HG03108 (cell line): ENCODE measurements at regions not wholly inside any gene's neighbourhood (a gene's known extent, or its start where the extent isn't known, plus 50 kb on each side); places are given as distances from the start of the nearest gene placed in this dataset.

ENCODE experiments used
- ATAC-seq: cut with Tn5 transposase; IDR thresholded peaks from one replicate; pipeline ENCODE4 v1.9.1; 2021; ENCODE audit warnings: moderate library complexity; ENCODE audit not compliant: unreplicated experiment

GRCh38 chr5:135220394-135221186, 178.4 kb downstream of the MACROH2A1 start:
- no peak for ATAC-seq

- ATAC-seq: no peak
Observed at GRCh38 chr5:135219868-135220267, 179.2 kb downstream of the MACROH2A1 start.

- no peak for ATAC-seq
Observed at GRCh38 chr5:135218790-135219568, 180.1 kb downstream of the MACROH2A1 start.

- ATAC-seq: no peak
Observed at GRCh38 chr5:135218486-135218755, 180.6 kb downstream of the MACROH2A1 start.

GRCh38 chr5:135217669-135218485, 181.2 kb downstream of the MACROH2A1 start:
- no peak for ATAC-seq

DNA sequence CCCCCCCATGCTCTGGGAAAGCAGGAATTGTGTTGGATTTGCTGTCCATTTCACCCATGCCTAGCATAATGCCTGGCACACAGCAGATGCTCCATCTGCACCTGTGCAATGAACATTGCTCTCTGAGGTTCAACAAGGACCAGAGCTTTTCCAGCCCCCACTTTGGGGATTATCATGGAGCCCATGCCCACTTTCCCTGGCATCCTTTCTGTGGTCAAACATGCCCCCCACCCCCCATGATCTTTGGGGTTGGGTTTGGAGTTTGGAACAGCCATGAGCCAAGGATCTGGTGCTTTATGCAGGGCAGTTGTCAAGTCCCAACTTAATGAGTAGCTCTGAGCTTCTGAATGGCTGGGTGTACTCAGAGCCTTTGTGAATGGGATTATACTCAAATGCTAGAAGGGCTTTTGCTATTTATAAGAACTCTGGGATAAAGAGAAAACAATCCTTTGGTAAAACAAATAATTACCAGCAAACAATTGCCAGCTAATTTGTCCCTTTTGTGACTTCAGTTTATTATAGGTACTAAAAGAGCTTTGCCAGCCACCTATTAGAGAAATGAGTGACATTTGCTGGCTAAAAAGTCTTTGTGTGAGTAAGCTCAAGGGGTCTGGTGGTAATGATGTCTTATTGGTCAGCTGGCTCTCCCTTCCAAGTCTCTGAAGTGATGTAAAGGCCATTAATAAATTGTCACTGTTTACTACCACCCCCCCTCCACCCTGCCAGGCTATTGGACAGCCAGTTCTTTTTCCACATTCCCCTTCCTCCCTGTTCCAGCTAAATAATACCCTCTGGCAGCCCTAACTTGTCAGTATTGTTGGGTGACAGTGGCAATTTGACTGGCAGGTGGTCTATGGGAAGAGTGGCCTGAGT, 182.3 kb downstream of the MACROH2A1 start:
- no peak for ATAC-seq

GRCh38 chr5:135215617-135216470, 181.8 kb upstream of the PITX1 start:
- no peak for ATAC-seq

- ATAC-seq: no peak
Observed at GRCh38 chr5:135214897-135215616, 181.0 kb upstream of the PITX1 start.

- ATAC-seq: no peak
Observed at GRCh38 chr5:135213466-135214239, 179.6 kb upstream of the PITX1 start.

- no peak for ATAC-seq
Observed at GRCh38 chr5:135213027-135213386, 179.0 kb upstream of the PITX1 start.

DNA sequence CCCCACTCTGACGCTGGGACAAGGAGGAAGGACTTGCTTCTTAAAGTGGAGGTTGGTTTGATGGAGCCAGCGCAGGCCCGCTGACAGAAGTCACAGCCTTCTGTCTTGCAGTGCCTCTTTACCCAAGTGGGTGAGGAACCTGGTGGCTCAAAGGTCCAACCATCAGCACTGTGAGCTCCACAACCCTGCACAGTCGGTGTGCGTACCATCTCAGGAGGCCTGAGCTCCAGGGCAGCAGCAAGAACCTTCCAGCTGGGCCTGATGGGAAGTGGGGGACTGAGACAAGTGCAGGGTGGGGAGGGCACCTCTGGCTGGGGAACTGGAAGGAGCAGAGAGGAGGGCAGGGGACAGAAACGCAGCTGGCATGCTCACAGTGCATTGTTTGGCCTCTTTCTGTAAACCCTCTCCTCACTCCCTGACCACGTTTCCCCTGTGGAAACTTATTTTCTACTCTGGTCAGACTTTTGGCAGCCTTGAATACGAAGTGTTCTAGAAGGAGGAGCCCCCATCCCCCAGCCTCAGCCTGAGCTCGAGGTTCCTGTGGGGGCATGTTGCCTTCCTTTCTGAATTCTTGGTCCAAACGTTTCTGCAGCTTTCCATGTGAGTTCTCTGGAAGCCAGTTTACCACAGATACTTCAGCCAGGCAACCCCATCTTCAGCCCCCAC, 178.5 kb upstream of the PITX1 start:
- ATAC-seq: no peak

DNA sequence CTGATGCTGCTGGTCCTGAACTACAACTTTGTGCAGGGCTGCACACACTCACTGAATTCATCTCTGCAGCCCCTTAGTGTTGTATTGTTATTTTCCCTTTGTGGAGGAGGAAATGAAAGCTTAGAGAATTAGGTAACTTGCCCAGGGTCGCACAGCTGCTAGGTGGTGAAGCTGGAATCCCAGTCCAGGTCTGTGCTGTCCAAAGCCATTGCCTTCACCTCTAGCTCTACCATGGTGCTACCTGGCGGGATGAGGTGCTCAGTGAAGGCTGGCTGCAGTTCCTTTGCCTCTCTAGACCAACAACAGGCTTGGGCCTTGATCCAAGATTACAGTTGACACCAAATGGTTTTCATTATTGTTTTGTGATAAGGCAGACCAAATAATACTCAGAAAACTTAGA, 177.8 kb upstream of the PITX1 start:
- ATAC-seq: no peak

DNA sequence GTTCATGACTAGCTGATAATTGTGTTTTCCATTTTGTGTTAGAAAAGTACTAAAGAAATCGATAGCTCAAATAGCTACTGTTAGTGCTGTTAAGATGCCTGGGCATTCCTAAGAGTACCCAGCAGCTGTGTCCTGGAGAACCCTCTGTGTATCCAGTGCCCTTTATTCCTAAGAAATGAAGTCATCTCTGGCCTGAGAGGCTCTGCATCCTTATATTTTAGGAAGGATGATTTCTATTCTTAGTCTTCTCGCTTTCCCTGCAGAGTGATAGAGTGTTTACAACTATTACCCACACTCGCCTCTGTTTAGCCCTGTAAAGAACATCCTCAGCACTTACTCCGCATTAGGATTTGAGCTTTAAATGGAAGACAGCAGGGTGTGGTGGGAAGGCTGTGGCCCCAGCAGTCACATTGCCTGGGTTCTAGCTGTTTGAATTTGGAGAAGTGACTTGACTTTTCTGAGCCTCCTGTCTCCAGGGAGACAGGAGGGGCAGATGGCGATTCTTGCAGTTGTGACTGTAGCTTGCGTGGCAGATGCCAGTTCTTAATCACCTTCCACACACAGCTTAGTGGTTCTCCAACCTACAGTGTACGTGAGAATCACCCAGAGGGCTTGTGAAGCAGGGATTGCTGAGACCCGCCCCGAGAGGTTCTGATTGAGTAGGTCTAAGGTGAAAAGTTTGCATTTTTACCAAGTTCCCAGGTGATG, 177.2 kb upstream of the PITX1 start:
- ATAC-seq: no peak

DNA sequence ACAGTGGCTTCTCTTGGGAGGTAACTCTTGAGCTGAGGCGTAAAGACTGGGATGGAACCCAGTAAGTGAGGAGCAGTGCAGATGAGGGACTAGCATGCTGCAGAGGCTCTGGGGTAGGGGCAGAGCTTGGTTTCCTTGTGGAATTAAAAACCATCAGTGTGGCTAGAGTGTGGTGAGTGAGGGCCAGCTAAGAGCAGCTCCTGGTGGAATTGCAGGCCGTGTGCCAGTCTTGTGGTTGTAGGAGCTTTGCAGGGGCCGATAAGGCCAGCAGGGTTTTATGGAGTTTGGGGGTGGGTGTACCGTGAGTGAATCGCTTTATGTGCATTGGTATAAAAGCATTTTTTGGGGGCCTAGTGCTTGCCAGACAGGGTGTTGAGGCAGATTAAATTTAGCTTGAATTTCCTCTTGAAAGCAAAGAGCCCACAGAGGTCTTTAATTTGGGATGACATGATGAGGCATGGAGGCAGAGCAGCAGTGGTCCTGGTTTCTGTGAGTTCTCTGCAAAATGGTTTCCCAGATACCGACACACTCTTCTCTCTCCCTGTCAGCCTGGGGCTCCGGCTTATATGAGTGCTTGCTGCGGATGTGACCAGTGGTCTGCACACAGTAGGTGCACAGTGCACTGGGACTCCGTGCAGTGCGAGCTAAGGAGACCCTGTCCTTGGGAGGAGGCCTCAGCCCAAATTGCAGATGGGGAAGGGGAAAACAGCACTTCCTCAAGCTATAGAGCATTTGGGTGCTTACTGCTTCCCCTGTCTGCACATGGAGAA, 176.4 kb upstream of the PITX1 start:
- ATAC-seq: no peak

DNA sequence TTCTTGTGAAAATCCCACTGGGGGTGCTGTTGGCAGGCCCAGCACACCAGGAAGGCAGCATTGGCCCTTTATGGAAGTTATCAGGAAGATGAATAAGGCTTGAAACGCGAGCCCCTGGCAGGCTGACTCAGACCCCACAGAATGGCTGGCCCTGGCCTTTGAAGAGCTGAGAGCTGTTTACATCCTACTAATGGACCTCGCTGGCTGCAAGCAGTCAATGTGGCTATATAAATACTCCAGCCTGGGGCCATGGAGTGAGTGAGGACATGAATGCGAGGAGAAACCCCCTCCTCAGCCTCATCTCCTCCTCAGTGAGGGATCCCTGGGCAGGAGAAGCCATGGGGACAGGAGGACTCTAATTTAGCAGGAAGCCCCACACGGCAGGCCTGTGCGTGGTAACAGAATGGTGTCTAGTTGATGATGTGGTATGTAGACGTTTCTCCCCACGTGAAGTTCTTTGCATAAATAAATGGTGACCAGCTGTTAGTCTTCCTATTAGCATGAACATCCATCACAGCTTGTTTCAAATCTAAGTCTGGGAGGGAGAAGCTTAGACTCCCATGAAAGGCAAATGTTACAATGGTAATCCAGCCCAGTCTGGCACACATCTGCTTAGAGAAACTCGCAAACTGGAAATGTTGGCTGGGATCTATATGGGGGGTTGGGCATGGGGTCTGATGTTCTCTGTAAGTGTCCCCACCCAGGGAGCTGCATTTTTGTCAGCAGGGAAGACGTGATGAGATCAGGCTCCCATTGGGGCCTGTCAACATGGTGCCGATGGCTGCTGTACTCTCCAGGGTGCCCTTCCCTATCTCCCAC, 175.1 kb upstream of the PITX1 start:
- no peak for ATAC-seq

DNA sequence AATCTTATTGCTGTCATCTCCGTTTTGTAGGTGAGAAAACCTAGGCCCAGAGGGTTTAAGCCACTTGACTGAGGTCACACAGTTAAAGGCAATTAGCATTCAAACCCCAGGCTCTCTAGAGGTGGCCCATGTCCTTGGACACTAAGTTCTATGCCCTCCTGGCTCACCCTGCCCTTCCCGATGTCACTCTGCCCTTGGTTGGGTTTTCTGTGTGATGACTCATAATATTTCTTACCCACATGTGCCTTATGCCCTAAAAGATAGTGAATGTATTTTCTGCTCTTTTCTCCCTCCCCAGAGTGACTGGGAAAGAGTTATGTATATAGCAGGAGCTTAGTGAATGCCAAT, 174.5 kb upstream of the PITX1 start:
- ATAC-seq: no peak
